NB4 (cell line): ENCODE measurements at regions not wholly inside any gene's neighbourhood (a gene's known extent, or its start where the extent isn't known, plus 50 kb on each side); places are given as distances from the start of the nearest gene placed in this dataset.

Experiments
- POLR2A ChIP-seq: IDR thresholded peaks from 2 replicates; pipeline ENCODE4 v1.6.1; 2011; ENCODE audit warnings: mild to moderate bottlenecking; ENCODE audit not compliant: insufficient read length; ENCODE audit errors: extremely low read depth
- TF ChIP-seq, protein P1 (sequence below): IDR thresholded peaks from one replicate; pipeline ENCODE4 v1.5.1; 2012; ENCODE audit warnings: low read depth, low read length
- TF ChIP-seq, protein P2 (sequence below): IDR thresholded peaks from 2 replicates; pipeline ENCODE4 v1.6.1; 2011; ENCODE audit warnings: low read depth, low read length

DNA sequence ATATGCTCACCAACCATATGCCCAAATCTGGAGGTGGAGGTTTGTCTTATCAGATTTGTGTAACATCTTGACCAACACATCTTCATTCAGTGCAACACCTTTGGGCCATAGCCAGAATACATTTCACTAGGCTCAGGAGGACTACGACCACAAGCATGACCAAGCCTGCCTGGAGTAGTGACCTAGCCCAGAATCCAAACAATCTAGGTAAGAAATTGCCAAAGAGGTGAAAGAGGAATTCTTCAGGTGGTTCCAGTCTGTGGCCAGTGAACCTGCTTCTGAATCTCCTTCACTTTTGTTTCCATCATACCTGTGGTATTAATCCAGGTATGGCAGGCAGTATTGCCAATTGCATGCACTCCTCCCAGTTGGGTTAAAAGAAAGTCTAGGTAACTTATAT lies 112.8 kb upstream of the RAB18 start:
- TF ChIP-seq, protein P1, sequence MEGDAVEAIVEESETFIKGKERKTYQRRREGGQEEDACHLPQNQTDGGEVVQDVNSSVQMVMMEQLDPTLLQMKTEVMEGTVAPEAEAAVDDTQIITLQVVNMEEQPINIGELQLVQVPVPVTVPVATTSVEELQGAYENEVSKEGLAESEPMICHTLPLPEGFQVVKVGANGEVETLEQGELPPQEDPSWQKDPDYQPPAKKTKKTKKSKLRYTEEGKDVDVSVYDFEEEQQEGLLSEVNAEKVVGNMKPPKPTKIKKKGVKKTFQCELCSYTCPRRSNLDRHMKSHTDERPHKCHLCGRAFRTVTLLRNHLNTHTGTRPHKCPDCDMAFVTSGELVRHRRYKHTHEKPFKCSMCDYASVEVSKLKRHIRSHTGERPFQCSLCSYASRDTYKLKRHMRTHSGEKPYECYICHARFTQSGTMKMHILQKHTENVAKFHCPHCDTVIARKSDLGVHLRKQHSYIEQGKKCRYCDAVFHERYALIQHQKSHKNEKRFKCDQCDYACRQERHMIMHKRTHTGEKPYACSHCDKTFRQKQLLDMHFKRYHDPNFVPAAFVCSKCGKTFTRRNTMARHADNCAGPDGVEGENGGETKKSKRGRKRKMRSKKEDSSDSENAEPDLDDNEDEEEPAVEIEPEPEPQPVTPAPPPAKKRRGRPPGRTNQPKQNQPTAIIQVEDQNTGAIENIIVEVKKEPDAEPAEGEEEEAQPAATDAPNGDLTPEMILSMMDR: no peak
- TF ChIP-seq, protein P2, sequence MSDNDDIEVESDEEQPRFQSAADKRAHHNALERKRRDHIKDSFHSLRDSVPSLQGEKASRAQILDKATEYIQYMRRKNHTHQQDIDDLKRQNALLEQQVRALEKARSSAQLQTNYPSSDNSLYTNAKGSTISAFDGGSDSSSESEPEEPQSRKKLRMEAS: no peak
- TF ChIP-seq POLR2A: no peak
